GDM1 (cell line): ENCODE measurements at regions not wholly inside any gene's neighbourhood (a gene's known extent, or its start where the extent isn't known, plus 50 kb on each side); places are given as distances from the start of the nearest gene placed in this dataset.

ENCODE experiments used
- DNase-seq: peaks from one replicate; lab custom pipeline; 2025; lab: John Stamatoyannopoulos, UW

- DNase-seq, result no peak
Measured at GRCh38 chr12:115758877-115759620, 518.4 kb downstream of the MED13L start.

- no peak for DNase-seq
Measured at GRCh38 chr12:115758183-115758582, 519.3 kb downstream of the MED13L start.

- no peak for DNase-seq
Measured at GRCh38 chr12:115756804-115757203, 520.7 kb downstream of the MED13L start.

GRCh38 chr12:115756271-115756670 lies 521.2 kb downstream of the MED13L start:
- no peak for DNase-seq

- no peak for DNase-seq
Measured at GRCh38 chr12:115755725-115756085, 521.8 kb downstream of the MED13L start.

- no peak for DNase-seq
Measured at GRCh38 chr12:115755061-115755724, 522.3 kb downstream of the MED13L start.

GRCh38 chr12:115752913-115753726 lies 524.4 kb downstream of the MED13L start:
- no peak for DNase-seq

GRCh38 chr12:115752156-115752555 lies 525.3 kb downstream of the MED13L start:
- DNase-seq, result no peak

- DNase-seq, result no peak
Measured at GRCh38 chr12:115750340-115750739, 527.2 kb downstream of the MED13L start.

GRCh38 chr12:115749071-115749841 lies 528.2 kb downstream of the MED13L start:
- DNase-seq, result no peak

GRCh38 chr12:115740586-115741155 lies 536.8 kb downstream of the MED13L start:
- DNase-seq, result no peak

- no peak for DNase-seq
Measured at GRCh38 chr12:115737895-115738294, 539.6 kb downstream of the MED13L start.

- DNase-seq, result no peak
Measured at GRCh38 chr12:115736360-115736759, 541.1 kb downstream of the MED13L start.

GRCh38 chr12:115730975-115731541 lies 546.4 kb downstream of the MED13L start:
- no peak for DNase-seq

GRCh38 chr12:115726691-115727090 lies 550.8 kb downstream of the MED13L start:
- DNase-seq, result no peak

GRCh38 chr12:115722181-115722580 lies 555.3 kb downstream of the MED13L start:
- DNase-seq, result no peak

GRCh38 chr12:115716551-115716950 lies 560.9 kb downstream of the MED13L start:
- DNase-seq, result no peak

- no peak for DNase-seq
Measured at GRCh38 chr12:115712676-115713075, 564.8 kb downstream of the MED13L start.

- DNase-seq, result no peak
Measured at GRCh38 chr12:115710104-115710564, 567.4 kb downstream of the MED13L start.

- DNase-seq, result no peak
Measured at GRCh38 chr12:115709540-115710011, 567.9 kb downstream of the MED13L start.

GRCh38 chr12:115708801-115709200 lies 568.7 kb downstream of the MED13L start:
- DNase-seq, result no peak
